ENCODE measurements at regions not wholly inside any gene's neighbourhood (a gene's known extent, or its start where the extent isn't known, plus 50 kb on each side); places are given as distances from the start of the nearest gene placed in this dataset. TPM values are rescaled to one million over a fixed set of nuclear protein-coding genes. Genes with fewer than 3 reads are reported as not detected.
A peak's percentile ranks its signal among the peaks of the same experiment; 100 is the strongest.

- 87 to 100% methylated on average over 1 of the region's 1 CpG for WGBS, 2 donors
- intact Hi-C loops (cut with DNase I): no loop called here
- Histone ChIP-seq H3K4me1 (no peaks in the 10 kb centered on the region), H3K4me3 (replicated peaks in 1 of 3) (no peak overlapping the region), H3K9me3 (no peaks in the 10 kb centered on the region), H3K27ac (no peak overlapping the region), H3K36me3 (no peaks in the 10 kb centered on the region), H3K27me3 (no peaks in the 10 kb centered on the region)
- TF ChIP-seq POLR2A (IDR thresholded peaks at IDR 0.05): no peak
- TF ChIP-seq, protein P1, sequence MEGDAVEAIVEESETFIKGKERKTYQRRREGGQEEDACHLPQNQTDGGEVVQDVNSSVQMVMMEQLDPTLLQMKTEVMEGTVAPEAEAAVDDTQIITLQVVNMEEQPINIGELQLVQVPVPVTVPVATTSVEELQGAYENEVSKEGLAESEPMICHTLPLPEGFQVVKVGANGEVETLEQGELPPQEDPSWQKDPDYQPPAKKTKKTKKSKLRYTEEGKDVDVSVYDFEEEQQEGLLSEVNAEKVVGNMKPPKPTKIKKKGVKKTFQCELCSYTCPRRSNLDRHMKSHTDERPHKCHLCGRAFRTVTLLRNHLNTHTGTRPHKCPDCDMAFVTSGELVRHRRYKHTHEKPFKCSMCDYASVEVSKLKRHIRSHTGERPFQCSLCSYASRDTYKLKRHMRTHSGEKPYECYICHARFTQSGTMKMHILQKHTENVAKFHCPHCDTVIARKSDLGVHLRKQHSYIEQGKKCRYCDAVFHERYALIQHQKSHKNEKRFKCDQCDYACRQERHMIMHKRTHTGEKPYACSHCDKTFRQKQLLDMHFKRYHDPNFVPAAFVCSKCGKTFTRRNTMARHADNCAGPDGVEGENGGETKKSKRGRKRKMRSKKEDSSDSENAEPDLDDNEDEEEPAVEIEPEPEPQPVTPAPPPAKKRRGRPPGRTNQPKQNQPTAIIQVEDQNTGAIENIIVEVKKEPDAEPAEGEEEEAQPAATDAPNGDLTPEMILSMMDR (IDR thresholded peaks at IDR 0.05): no peak
- DNase-seq: no peak
Measured at GRCh38 chr7:131272086-131272485, 55.6 kb upstream of the MKLN1 start.

- Histone ChIP-seq H3K4me1 (no peaks in the 10 kb centered on the region), H3K27me3 (no peaks in the 10 kb centered on the region), H3K4me3 (replicated peaks in 1 of 3) (no peak overlapping the region), H3K27ac (no peak overlapping the region), H3K36me3 (no peaks in the 10 kb centered on the region), H3K9me3 (no peaks in the 10 kb centered on the region)
- TF ChIP-seq, protein P1 (IDR thresholded peaks at IDR 0.05): no peak
- TF ChIP-seq POLR2A (IDR thresholded peaks at IDR 0.05): no peak
- no peak for DNase-seq
- intact Hi-C loops (cut with DNase I): no loop called here
- 91 to 96% methylated on average over 2 of the region's 2 CpGs for WGBS, 2 donors
Measured at GRCh38 chr7:131274986-131275385, 52.7 kb upstream of the MKLN1 start.

DNA sequence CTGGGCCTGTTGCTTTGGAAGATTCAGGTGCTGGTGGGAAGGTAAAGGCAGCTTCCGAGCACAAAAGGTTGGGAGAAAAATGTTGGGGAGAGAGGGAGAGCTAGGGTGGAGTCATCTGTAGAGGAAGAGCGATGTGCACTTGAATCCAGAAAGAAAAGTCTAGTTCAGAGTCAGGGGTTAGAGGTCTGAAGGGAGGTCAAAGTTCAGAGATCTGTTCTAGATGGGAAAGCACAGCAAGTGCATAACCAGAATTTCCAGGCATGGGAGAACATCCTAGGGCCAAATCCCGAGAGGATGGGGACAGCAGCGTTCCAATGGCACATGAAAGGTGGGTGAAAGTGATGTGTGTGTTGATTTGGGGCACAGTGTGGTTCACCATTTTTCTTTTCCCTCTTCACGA, 51.5 kb upstream of the MKLN1 start:
- 79 to 91% methylated on average over 5 of the region's 5 CpGs for WGBS, 2 donors
- intact Hi-C loops (cut with DNase I): no loop called here
- no peak overlapping the region for H3K27ac ChIP-seq
- H3K36me3 ChIP-seq: no peaks in the 10 kb centered on the region
- no peaks in the 10 kb centered on the region for H3K27me3 ChIP-seq
- no peaks in the 10 kb centered on the region for H3K4me1 ChIP-seq
- no peaks in the 10 kb centered on the region for H3K9me3 ChIP-seq
- no peak overlapping the region for H3K4me3 ChIP-seq (replicated peaks in 1 of 3)
- no peak for DNase-seq
- TF ChIP-seq POLR2A (IDR thresholded peaks at IDR 0.05): no peak
- TF ChIP-seq, protein P1 (IDR thresholded peaks at IDR 0.05): no peak

- Histone ChIP-seq H3K4me1 (no peaks in the 10 kb centered on the region), H3K27ac (no peak overlapping the region), H3K9me3 (no peaks in the 10 kb centered on the region), H3K36me3 (no peaks in the 10 kb centered on the region), H3K4me3 (replicated peaks in 1 of 3) (no peak overlapping the region), H3K27me3 (no peaks in the 10 kb centered on the region)
- TF ChIP-seq, protein P1 (IDR thresholded peaks at IDR 0.05): no peak
- TF ChIP-seq POLR2A (IDR thresholded peaks at IDR 0.05): no peak
- DNase-seq: no peak
- 67 to 82% methylated on average over 2 of the region's 2 CpGs for WGBS, 2 donors
- intact Hi-C loops (cut with DNase I): no loop called here
Measured at GRCh38 chr7:131276748-131277147, 50.9 kb upstream of the MKLN1 start.

MicroRNAs in the stretch of these regions (microRNA counts, 767-probe panel; counts per million panel counts)
- 4,195 to 7,891 counts per million in 2 donors for microRNA hsa-miR-29a-3p

Small RNAs in the stretch of these regions (microRNA-seq; reads per million reads assigned to microRNA genes)
- gene MIR29A: 15,726 reads per million, percentile 95 among the genes with 10 or more reads in this experiment

Small RNAs in the stretch of these regions (small RNA-seq; reads per million reads assigned to genes)
- gene AC016831.3 (not detected), gene RNU6-1010P (not detected)
